H9 (cell line): ENCODE measurements at regions not wholly inside any gene's neighbourhood (a gene's known extent, or its start where the extent isn't known, plus 50 kb on each side); places are given as distances from the start of the nearest gene placed in this dataset.

Experiments used
- DNase-seq: peaks from one replicate; pipeline ENCODE4 v3.0.0-alpha.2; 2017
- H2AFZ ChIP-seq: one replicate; pipeline ENCODE4 v1.6.1; 2013; ENCODE audit warnings: mild to moderate bottlenecking, low read length, control low read depth, moderate library complexity
- H2AK5ac ChIP-seq: 2 replicates; pipeline ENCODE4 v1.6.1; 2013; ENCODE audit warnings: low read length, control low read depth, mixed read lengths; ENCODE audit not compliant: insufficient read length
- H2BK120ac ChIP-seq: one replicate; pipeline ENCODE4 v1.6.1; 2013; ENCODE audit warnings: low read depth, mild to moderate bottlenecking, low read length, control low read depth, inconsistent platforms; ENCODE audit not compliant: poor library complexity, severe bottlenecking
- H2BK12ac ChIP-seq: 2 replicates; pipeline ENCODE4 v1.6.1; 2013; ENCODE audit warnings: low read length, control low read depth, mixed read lengths, low read depth; ENCODE audit not compliant: insufficient read length
- H2BK15ac ChIP-seq: 2 replicates; pipeline ENCODE4 v1.6.1; 2013; ENCODE audit warnings: low read depth, low read length, control low read depth
- H2BK20ac ChIP-seq: one replicate; pipeline ENCODE4 v1.6.1; 2013; ENCODE audit warnings: low read depth, mild to moderate bottlenecking, low read length, control low read depth, inconsistent platforms; ENCODE audit not compliant: poor library complexity, severe bottlenecking
- H2BK5ac ChIP-seq: 2 replicates; pipeline ENCODE4 v1.6.1; 2013; ENCODE audit warnings: low read length, control low read depth, mixed read lengths; ENCODE audit not compliant: insufficient read length
- H3K14ac ChIP-seq: 2 replicates; pipeline ENCODE4 v1.6.1; 2013; ENCODE audit warnings: low read length, control low read depth; ENCODE audit not compliant: insufficient read depth
- H3K18ac ChIP-seq: 2 replicates; pipeline ENCODE4 v1.6.1; 2013; ENCODE audit warnings: low read depth, mild to moderate bottlenecking, mixed read lengths, low read length, control low read depth; ENCODE audit not compliant: insufficient read length
- H3K23ac ChIP-seq: 2 replicates; pipeline ENCODE4 v1.6.1; 2013; ENCODE audit warnings: low read length, control low read depth, mixed read lengths, low read depth; ENCODE audit not compliant: insufficient read length
- H3K23me2 ChIP-seq: 2 replicates; pipeline ENCODE4 v1.6.1; 2013; ENCODE audit warnings: low read depth, mild to moderate bottlenecking, mixed read lengths, low read length, control low read depth; ENCODE audit not compliant: insufficient read length, poor library complexity, severe bottlenecking
- H3K27ac ChIP-seq: 2 replicates; pipeline ENCODE4 v1.5.1; 2013; ENCODE audit warnings: low read length, control low read depth, mixed read lengths, low read depth; ENCODE audit not compliant: insufficient read length
- H3K27me3 ChIP-seq: 2 replicates; pipeline ENCODE4 v1.6.1; 2013; ENCODE audit warnings: low read length, control low read depth, inconsistent platforms; ENCODE audit not compliant: insufficient read depth
- H3K4ac ChIP-seq: 2 replicates; pipeline ENCODE4 v1.6.1; 2013; ENCODE audit warnings: low read depth, mild to moderate bottlenecking, control low read depth, inconsistent platforms, low read length, moderate library complexity
- H3K4me1 ChIP-seq: 2 replicates; pipeline ENCODE4 v1.6.1; 2013; ENCODE audit warnings: low read length, control low read depth, inconsistent platforms; ENCODE audit not compliant: insufficient read depth
- H3K4me2 ChIP-seq: 2 replicates; pipeline ENCODE4 v1.6.1; 2013; ENCODE audit warnings: low read length, control low read depth, mixed read lengths; ENCODE audit not compliant: insufficient read length, insufficient read depth
- H3K56ac ChIP-seq: 2 replicates; pipeline ENCODE4 v1.6.1; 2013; ENCODE audit warnings: low read depth, mild to moderate bottlenecking, mixed read lengths, low read length, control low read depth; ENCODE audit not compliant: insufficient read length
- H3K79me1 ChIP-seq: 2 replicates; pipeline ENCODE4 v1.6.1; 2013; ENCODE audit warnings: low read depth, mild to moderate bottlenecking, moderate library complexity, low read length, control low read depth, inconsistent platforms; ENCODE audit not compliant: insufficient read depth, poor library complexity, severe bottlenecking
- H3K79me2 ChIP-seq: 2 replicates; pipeline ENCODE4 v1.6.1; 2013; ENCODE audit warnings: low read length, control low read depth, inconsistent platforms; ENCODE audit not compliant: insufficient read depth
- H3K9ac ChIP-seq: 2 replicates; pipeline ENCODE4 v1.6.1; 2013; ENCODE audit warnings: low read length, control low read depth, mixed read lengths; ENCODE audit not compliant: insufficient read length; ENCODE audit errors: extremely low read depth
- H3K9me3 ChIP-seq: one replicate; pipeline ENCODE4 v1.6.1; 2013; ENCODE audit warnings: low read depth, low read length, inconsistent platforms; ENCODE audit not compliant: control insufficient read depth
- H3T11ph ChIP-seq: one replicate; pipeline ENCODE4 v1.6.1; 2013; ENCODE audit warnings: mild to moderate bottlenecking, low read length, control low read depth, inconsistent platforms
- H4K20me1 ChIP-seq: one replicate; pipeline ENCODE4 v1.6.1; 2013; ENCODE audit not compliant: control insufficient read depth, insufficient read length, insufficient read depth
- H4K5ac ChIP-seq: 2 replicates; pipeline ENCODE4 v1.6.1; 2013; ENCODE audit warnings: low read depth, mild to moderate bottlenecking, mixed read lengths, low read length, control low read depth; ENCODE audit not compliant: insufficient read length
- H4K8ac ChIP-seq: replicated peaks from 2 replicates; pipeline ENCODE4 v1.6.1; 2013; ENCODE audit warnings: low read length, control low read depth, mixed read lengths, low read depth; ENCODE audit not compliant: insufficient read length
- H4K91ac ChIP-seq: 2 replicates; pipeline ENCODE4 v1.6.1; 2013; ENCODE audit warnings: low read depth, mild to moderate bottlenecking, moderate library complexity, mixed read lengths, low read length, control low read depth; ENCODE audit not compliant: insufficient read length
- H3K27ac Mint-ChIP-seq, 3 experiments: 2 replicates in 2 of 3; 3 replicates in 1 of 3; pipeline ENCODE4 v1.8.0; 2020 to 2021; ENCODE audit warnings: mixed read lengths in 3 of 3, mild to moderate bottlenecking in 1 of 3, moderate library complexity in 1 of 3
- H3K27me3 Mint-ChIP-seq: 2 replicates; pipeline ENCODE4 v1.8.0; 2021; ENCODE audit warnings: low read depth, mild to moderate bottlenecking, moderate library complexity, mixed read lengths
- H3K36me3 Mint-ChIP-seq, 3 experiments: 2 replicates in 2 of 3; 3 replicates in 1 of 3; pipeline ENCODE4 v1.8.0; 2020 to 2021; ENCODE audit warnings: low read depth in 3 of 3, mixed read lengths in 3 of 3; ENCODE audit not compliant: insufficient read depth in 1 of 3
- H3K4me1 Mint-ChIP-seq, 2 experiments: 2 replicates each; pipeline ENCODE4 v1.8.0; 2020; ENCODE audit warnings: mixed read lengths in 2 of 2
- H3K4me3 Mint-ChIP-seq, 2 experiments: 2 replicates in 1 of 2; 3 replicates in 1 of 2; pipeline ENCODE4 v1.8.0; 2020 to 2021; ENCODE audit warnings: mild to moderate bottlenecking in 2 of 2, mixed read lengths in 2 of 2, moderate library complexity in 1 of 2
- H3K9me3 Mint-ChIP-seq, 2 experiments: 2 replicates in 1 of 2; 3 replicates in 1 of 2; pipeline ENCODE4 v1.8.0; 2020; ENCODE audit warnings: mild to moderate bottlenecking in 2 of 2, mixed read lengths in 2 of 2, moderate library complexity in 1 of 2
- CTCF ChIP-seq: fragments of 200-600 bp; sonication (generic); conservative IDR thresholded peaks from 3 replicates; pipeline ENCODE4 v1.8.0; 2021; ENCODE audit warnings: antibody characterized with exemption, mild to moderate bottlenecking
- WGBS: extraction: QIAGEN DNeasy Blood & Tissue Kit; methylation state at CpG from one replicate; pipeline ENCODE4 v1.1.7; 2013; ENCODE audit warnings: missing lambda C conversion rate, low lambda C conversion rate, mixed read lengths; ENCODE audit not compliant: insufficient read length; ENCODE audit errors: extremely low coverage; 5-methylcytosine and 5-hydroxymethylcytosine counted together

GRCh38 chr6:141734071-141734840 lies 398.5 kb upstream of the GJE1 start:
- no peak overlapping the region for H2BK5ac ChIP-seq
- H3K27ac ChIP-seq, result no peak overlapping the region
- H3T11ph ChIP-seq, result no peak overlapping the region
- no peak overlapping the region for H4K8ac ChIP-seq
- no peak overlapping the region for H2BK20ac ChIP-seq
- H3K9ac ChIP-seq, result no peak overlapping the region
- no peaks in the 10 kb centered on the region for H3K36me3 Mint-ChIP-seq
- H2AK5ac ChIP-seq, result no peak overlapping the region
- no peak overlapping the region for H3K56ac ChIP-seq
- H4K20me1 ChIP-seq, result no peaks in the 10 kb centered on the region
- H3K79me2 ChIP-seq, result no peaks in the 10 kb centered on the region
- no peak overlapping the region for H4K5ac ChIP-seq
- H3K9me3 Mint-ChIP-seq, result no peaks in the 10 kb centered on the region
- no peak overlapping the region for H3K18ac ChIP-seq
- H4K91ac ChIP-seq, result no peak overlapping the region
- no peaks in the 10 kb centered on the region for H3K9me3 ChIP-seq
- H3K27me3 ChIP-seq, result no peaks in the 10 kb centered on the region
- H3K4me1 Mint-ChIP-seq, result peaks cover 1 to 3% of the 10 kb centered on the region in 2 experiments; a peak in 1 of 4 replicates
- H3K23ac ChIP-seq, result no peak overlapping the region
- no peak overlapping the region for H2BK12ac ChIP-seq
- H3K27me3 Mint-ChIP-seq, result no peaks in the 10 kb centered on the region
- H2BK15ac ChIP-seq, result no peak overlapping the region
- H3K79me1 ChIP-seq, result no peaks in the 10 kb centered on the region
- H3K14ac ChIP-seq, result no peak overlapping the region
- H3K23me2 ChIP-seq, result no peaks in the 10 kb centered on the region
- no peak overlapping the region for H2BK120ac ChIP-seq
- no peak overlapping the region for H3K4me3 Mint-ChIP-seq
- no peak overlapping the region for H3K4me2 ChIP-seq
- H3K4ac ChIP-seq, result no peak overlapping the region
- DNase-seq, result no peak
- WGBS, result no CpG with 5 or more reads among the region's 2 CpGs
- H3K4me1 ChIP-seq, result no peaks in the 10 kb centered on the region
- no peak for TF ChIP-seq CTCF
- H2AFZ ChIP-seq, result no peak overlapping the region
- no peak overlapping the region for H3K27ac Mint-ChIP-seq
